GM12878 (cell line): ENCODE measurements at regions not wholly inside any gene's neighbourhood (a gene's known extent, or its start where the extent isn't known, plus 50 kb on each side); places are given as distances from the start of the nearest gene placed in this dataset.

Experiments used
- ATAC-seq: fragments of 200-7000 bp; cut with Tn5 transposase; 3 replicates; pipeline ENCODE4 v1.9.1; 2020; ENCODE audit warnings: mild to moderate bottlenecking, moderate library complexity
- BruUV-seq: library from RNA; stranded (reverse); fragments of 400-500 nt; replicated peaks from 2 replicates; lab custom pipeline; 2021; lab: Mats Ljungman, UMichigan
- CTCF ChIA-PET: fragments of 300-600 bp; sonication (Branson Sonifier 250); formaldehyde crosslinking; extraction: SDS; loops from one replicate; lab custom pipeline; 2021; ENCODE audit warnings: inconsistent platforms; lab: Yijun Ruan, JAX
- POLR2A ChIA-PET: fragments of 350-600 bp; formaldehyde crosslinking; extraction: SDS; loops from one replicate; lab custom pipeline; 2021; ENCODE audit warnings: inconsistent platforms; lab: Charles Lee
- RAD21 ChIA-PET: fragments of 300-600 bp; sonication (Branson Sonifier 250); formaldehyde crosslinking; loops from one replicate; lab custom pipeline; 2023; ENCODE audit warnings: antibody characterized with exemption; ENCODE audit not compliant: unreplicated experiment; lab: Charles Lee
- SMC1A ChIA-PET: fragments of 300-600 bp; sonication (Branson Sonifier 250); formaldehyde crosslinking; loops from one replicate; lab custom pipeline; 2023; ENCODE audit not compliant: unreplicated experiment, uncharacterized antibody; lab: Charles Lee
- DNase-seq: peaks from one replicate; pipeline ENCODE4 v3.0.0-alpha.2; 2011; ENCODE audit warnings: low read depth, low spot score
- FAIRE-seq: peaks from 3 replicates; lab custom pipeline; 2011; peaks lifted over from hg19 to GRCh38; lab: Jason Lieb, UNC
- H2AFZ ChIP-seq: 2 replicates; pipeline ENCODE4 v1.6.0; 2011; ENCODE audit warnings: low read depth, low read length, control low read depth; ENCODE audit not compliant: control insufficient read depth
- H3K27ac ChIP-seq: 2 replicates; pipeline ENCODE4 v1.5.1; 2011; ENCODE audit warnings: control low read depth; ENCODE audit not compliant: control insufficient read depth, insufficient read depth
- H3K27me3 ChIP-seq, 2 experiments: replicated peaks in 1 of 2; 2 replicates each; pipeline versions ENCODE4 v1.6.0 to v1.6.1; 2011; ENCODE audit warnings: low read length in 1 of 2; ENCODE audit not compliant: control insufficient read depth in 2 of 2, insufficient read depth in 2 of 2
- H3K36me3 ChIP-seq, 2 experiments: 2 replicates each; pipeline ENCODE4 v1.5.1; 2011; ENCODE audit warnings: low read length in 1 of 2; ENCODE audit not compliant: control insufficient read depth in 2 of 2, insufficient read depth in 2 of 2
- H3K4me1 ChIP-seq: 2 replicates; pipeline ENCODE4 v1.6.1; 2011; ENCODE audit warnings: mild to moderate bottlenecking, low read length, moderate library complexity, mixed read lengths; ENCODE audit not compliant: control insufficient read depth, insufficient read depth
- H3K4me2 ChIP-seq: 2 replicates; pipeline ENCODE4 v1.6.0; 2011; ENCODE audit warnings: control low read depth; ENCODE audit not compliant: control insufficient read depth, insufficient read depth
- H3K4me3 ChIP-seq: fragments of 200-600 bp; sonication (generic); 2 replicates; pipeline ENCODE4 v1.5.1; 2016
- H3K79me2 ChIP-seq: 2 replicates; pipeline ENCODE4 v1.6.0; 2011; ENCODE audit warnings: low read length; ENCODE audit not compliant: control insufficient read depth, insufficient read depth
- H3K9ac ChIP-seq: 2 replicates; pipeline ENCODE4 v1.8.0; 2011; ENCODE audit warnings: low read length, control low read depth, mixed read lengths; ENCODE audit not compliant: control insufficient read depth, insufficient read depth
- H3K9me3 ChIP-seq: replicated peaks from 3 replicates; pipeline ENCODE4 v1.5.1; 2011; ENCODE audit warnings: mild to moderate bottlenecking, low read length; ENCODE audit not compliant: control insufficient read depth, insufficient read depth
- H4K20me1 ChIP-seq: 2 replicates; pipeline ENCODE4 v1.6.0; 2011; ENCODE audit not compliant: control insufficient read depth, insufficient read depth
- ASH2L ChIP-seq: fragments of 300-600, 200-600 bp; sonication (generic); IDR thresholded peaks from 2 replicates; pipeline ENCODE4 v1.6.1; 2017; ENCODE audit warnings: low read depth, mild to moderate bottlenecking, borderline replicate concordance
- ATF7 ChIP-seq: fragments of 450-650 bp; IDR thresholded peaks from 2 replicates; pipeline ENCODE4 v1.6.1; 2016; ENCODE audit warnings: low read depth, mild to moderate bottlenecking
- CUX1 ChIP-seq: IDR thresholded peaks from 2 replicates; pipeline ENCODE4 v1.6.1; 2012; ENCODE audit warnings: improper control_type of control experiment, low read depth, low read length; ENCODE audit not compliant: insufficient replicate concordance
- DPF2 ChIP-seq: fragments of 450-650 bp; IDR thresholded peaks from 2 replicates; pipeline ENCODE4 v1.6.1; 2017; ENCODE audit warnings: mild to moderate bottlenecking
- ETV6 ChIP-seq, 2 experiments: fragments of 450-650 bp in 1 of 2; IDR thresholded peaks in 1 of 2; conservative IDR thresholded peaks in 1 of 2; 2 replicates each; pipeline ENCODE4 v1.6.1; 2014; ENCODE audit warnings: antibody characterized with exemption in 1 of 2, borderline replicate concordance in 1 of 2, low read depth in 1 of 2, mild to moderate bottlenecking in 1 of 2, moderate library complexity in 1 of 2
- MYB ChIP-seq: fragments of 150-350 bp; IDR thresholded peaks from 2 replicates; pipeline ENCODE4 v1.6.1; 2014; ENCODE audit warnings: mild to moderate bottlenecking, low read depth, low read length, borderline replicate concordance
- NR2F1 ChIP-seq: fragments of 450-650 bp; conservative IDR thresholded peaks from 2 replicates; pipeline ENCODE4 v1.6.1; 2017; ENCODE audit warnings: mild to moderate bottlenecking
- ZNF207 ChIP-seq: fragments of 450-650 bp; IDR thresholded peaks from 2 replicates; pipeline ENCODE4 v1.6.1; 2014; ENCODE audit warnings: antibody characterized with exemption, mild to moderate bottlenecking, borderline replicate concordance
- ZNF592 ChIP-seq: fragments of 450-650 bp; IDR thresholded peaks from 2 replicates; pipeline ENCODE4 v1.6.1; 2017; ENCODE audit warnings: mild to moderate bottlenecking, moderate library complexity
- in situ Hi-C: fragments of 300-500 bp; cut with MboI; formaldehyde crosslinking; loops from 9 replicates; pipeline ENCODE4 v1.14.3; 2018; ENCODE audit warnings: mixed read lengths
- intact Hi-C: fragments of 100-400 bp; cut with micrococcal nuclease; formaldehyde crosslinking; loops from one replicate; pipeline ENCODE4 v1.14.2; 2022; ENCODE audit not compliant: unreplicated experiment
- TF ChIP-seq, protein P1 (sequence below): fragments of 450-650 bp; IDR thresholded peaks from 2 replicates; pipeline ENCODE4 v1.6.1; 2017; ENCODE audit warnings: mild to moderate bottlenecking

GRCh38 chr2:146203064-146203624, 1641.7 kb upstream of the ACVR2A start (continued):
- TF ChIP-seq CUX1 (no peak), ETV6 (conservative IDR thresholded peaks at IDR 0.05 in 1 of 2, IDR thresholded peaks at IDR 0.05 in 1 of 2; ENCODE audit: borderline replicate concordance in 1 of 2, low read depth in 1 of 2) (no peak), ZNF207 (no peak), MYB (no peak)

- intact Hi-C loops (no loop called here), in situ Hi-C loops (no loop called here)
- no peaks in the 10 kb centered on the region for H3K27me3 ChIP-seq
- ChIA-PET RAD21 (no interaction called here), POLR2A (no interaction called here), SMC1A (no interaction called here), CTCF (no interaction called here)
- ATAC-seq (no peak), FAIRE-seq (no peak), DNase-seq (no peak)
- no peaks in the 10 kb centered on the region for H3K36me3 ChIP-seq
- no peaks in the 10 kb centered on the region for H4K20me1 ChIP-seq
- H3K9me3 ChIP-seq, result no peaks in the 10 kb centered on the region
- H3K79me2 ChIP-seq, result no peaks in the 10 kb centered on the region
- H2AFZ ChIP-seq, result no peak overlapping the region
- no peak overlapping the region for H3K9ac ChIP-seq
- H3K27ac ChIP-seq, result no peak overlapping the region
- H3K4me2 ChIP-seq, result no peak overlapping the region
- no TSS peak for BruUV-seq
- H3K4me3 ChIP-seq, result no peak overlapping the region
- no peaks in the 10 kb centered on the region for H3K4me1 ChIP-seq
- TF ChIP-seq ASH2L, result no peak
- no peak for TF ChIP-seq ZNF592
- TF ChIP-seq ATF7, result no peak
- TF ChIP-seq DPF2, result no peak
- no peak for TF ChIP-seq NR2F1
- TF ChIP-seq, protein P1, sequence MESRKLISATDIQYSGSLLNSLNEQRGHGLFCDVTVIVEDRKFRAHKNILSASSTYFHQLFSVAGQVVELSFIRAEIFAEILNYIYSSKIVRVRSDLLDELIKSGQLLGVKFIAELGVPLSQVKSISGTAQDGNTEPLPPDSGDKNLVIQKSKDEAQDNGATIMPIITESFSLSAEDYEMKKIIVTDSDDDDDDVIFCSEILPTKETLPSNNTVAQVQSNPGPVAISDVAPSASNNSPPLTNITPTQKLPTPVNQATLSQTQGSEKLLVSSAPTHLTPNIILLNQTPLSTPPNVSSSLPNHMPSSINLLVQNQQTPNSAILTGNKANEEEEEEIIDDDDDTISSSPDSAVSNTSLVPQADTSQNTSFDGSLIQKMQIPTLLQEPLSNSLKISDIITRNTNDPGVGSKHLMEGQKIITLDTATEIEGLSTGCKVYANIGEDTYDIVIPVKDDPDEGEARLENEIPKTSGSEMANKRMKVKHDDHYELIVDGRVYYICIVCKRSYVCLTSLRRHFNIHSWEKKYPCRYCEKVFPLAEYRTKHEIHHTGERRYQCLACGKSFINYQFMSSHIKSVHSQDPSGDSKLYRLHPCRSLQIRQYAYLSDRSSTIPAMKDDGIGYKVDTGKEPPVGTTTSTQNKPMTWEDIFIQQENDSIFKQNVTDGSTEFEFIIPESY, result no peak
Measured at GRCh38 chr2:146193619-146194018, 1651.2 kb upstream of the ACVR2A start.
